GM12892 (cell line): ENCODE measurements at regions not wholly inside any gene's neighbourhood (a gene's known extent, or its start where the extent isn't known, plus 50 kb on each side); places are given as distances from the start of the nearest gene placed in this dataset.

Source experiments
- DNase-seq: peaks from one replicate; pipeline ENCODE4 v3.0.0; 2011; ENCODE audit not compliant: insufficient read length
- FAIRE-seq: peaks from 2 replicates; lab custom pipeline; 2011; peaks lifted over from hg19 to GRCh38; lab: Jason Lieb, UNC
- POLR2A ChIP-seq: IDR thresholded peaks from 2 replicates; pipeline ENCODE4 v1.6.1; 2011; ENCODE audit warnings: low read depth, low read length, control low read depth
- POLR2AphosphoS5 ChIP-seq: IDR thresholded peaks from 2 replicates; pipeline ENCODE4 v1.6.1; 2011; ENCODE audit warnings: low read depth, low read length, control low read depth
- TAF1 ChIP-seq: IDR thresholded peaks from 2 replicates; pipeline ENCODE4 v1.6.1; 2011; ENCODE audit warnings: low read depth, mild to moderate bottlenecking, control low read depth, low read length, borderline replicate concordance

GRCh38 chr9:89701221-89701798, 96.5 kb downstream of the GADD45G start:
- peak; percentile 90 for TF ChIP-seq POLR2AphosphoS5
- peak; percentile 42; the same call in 1 of the 2 replicates for TF ChIP-seq TAF1
- TF ChIP-seq POLR2A = peak; percentile 92
- FAIRE-seq (peak; percentile 95), DNase-seq (peak; percentile 63)

- TF ChIP-seq POLR2AphosphoS5 = no peak
- peak; percentile 19; the same call in 1 of the 2 replicates for TF ChIP-seq POLR2A
- no peak for TF ChIP-seq TAF1
- DNase-seq (no peak), FAIRE-seq (peak; percentile 27)
These were observed 97.6 kb downstream of the GADD45G start for GRCh38 chr9:89702401-89702800.

GRCh38 chr9:89705651-89706050, 100.8 kb downstream of the GADD45G start:
- DNase-seq (no peak), FAIRE-seq (no peak)
- TF ChIP-seq POLR2AphosphoS5 (no peak), POLR2A (no peak)

- FAIRE-seq (no peak), DNase-seq (no peak)
- TF ChIP-seq POLR2A (no peak), POLR2AphosphoS5 (no peak), TAF1 (no peak)
These were observed 101.3 kb downstream of the GADD45G start for GRCh38 chr9:89706086-89706485.

GRCh38 chr9:89706731-89707191, 101.9 kb downstream of the GADD45G start:
- DNase-seq (no peak), FAIRE-seq (peak; percentile 87)
- no peak for TF ChIP-seq POLR2A
- TF ChIP-seq POLR2AphosphoS5 = no peak
- TF ChIP-seq TAF1 = no peak

GRCh38 chr9:89710697-89711096, 105.9 kb downstream of the GADD45G start:
- peak; percentile 42 for FAIRE-seq
- TF ChIP-seq TAF1 (no peak), POLR2A (no peak), POLR2AphosphoS5 (no peak)
- no peak for DNase-seq

GRCh38 chr9:89711866-89712265, 107.1 kb downstream of the GADD45G start:
- DNase-seq = no peak
- TF ChIP-seq POLR2A (no peak), POLR2AphosphoS5 (peak; percentile 29; the same call in 1 of the 2 replicates), TAF1 (no peak)
- peak; percentile 60 for FAIRE-seq

GRCh38 chr9:89712283-89712682, 107.5 kb downstream of the GADD45G start:
- FAIRE-seq (no peak), DNase-seq (no peak)
- TF ChIP-seq POLR2AphosphoS5 = no peak
- no peak for TF ChIP-seq TAF1
- no peak for TF ChIP-seq POLR2A

- FAIRE-seq = no peak
- TF ChIP-seq POLR2A = no peak
- TF ChIP-seq POLR2AphosphoS5 = no peak
- TF ChIP-seq TAF1 = no peak
- no peak for DNase-seq
These were observed 109.5 kb downstream of the GADD45G start for GRCh38 chr9:89714321-89714720.

- no peak for FAIRE-seq
- TF ChIP-seq POLR2AphosphoS5 (no peak), TAF1 (no peak), POLR2A (no peak)
These were observed 110.6 kb downstream of the GADD45G start for GRCh38 chr9:89715318-89715858.

GRCh38 chr9:89715881-89716280, 111.1 kb downstream of the GADD45G start:
- TF ChIP-seq POLR2A = no peak
- no peak for TF ChIP-seq TAF1
- TF ChIP-seq POLR2AphosphoS5 = no peak
- DNase-seq (no peak), FAIRE-seq (no peak)

More at GRCh38 chr9:89715318-89715858, 110.6 kb downstream of the GADD45G start:
- no peak for DNase-seq

- FAIRE-seq = peak; percentile 87
- no peak for TF ChIP-seq POLR2A
- no peak for TF ChIP-seq TAF1
- no peak for TF ChIP-seq POLR2AphosphoS5
- DNase-seq = no peak
These were observed 111.7 kb downstream of the GADD45G start for GRCh38 chr9:89716559-89716958.

GRCh38 chr9:89718176-89718575, 113.4 kb downstream of the GADD45G start:
- FAIRE-seq = no peak
- DNase-seq = no peak
- TF ChIP-seq TAF1 = no peak
- TF ChIP-seq POLR2AphosphoS5 = no peak
- no peak for TF ChIP-seq POLR2A
